HCT116 (cell line): ENCODE measurements at regions not wholly inside any gene's neighbourhood (a gene's known extent, or its start where the extent isn't known, plus 50 kb on each side); places are given as distances from the start of the nearest gene placed in this dataset.
A peak's percentile ranks its signal among the peaks of the same experiment; 100 is the strongest.

ENCODE experiments used
- ATAC-seq: fragments of 200-7000 bp; cut with Tn5 transposase; 2 replicates; pipeline ENCODE4 v1.9.1; 2020; ENCODE audit warnings: mild to moderate bottlenecking, moderate library complexity
- BruUV-seq: library from RNA; stranded (reverse); fragments of 400-500 nt; replicated peaks from 2 replicates; lab custom pipeline; 2021; lab: Mats Ljungman, UMichigan
- CTCF ChIA-PET: fragments of 300-600 bp; sonication (Branson Sonifier 250); formaldehyde crosslinking; loops from one replicate; lab custom pipeline; 2021; ENCODE audit warnings: antibody characterized with exemption; lab: Charles Lee
- POLR2A ChIA-PET: fragments of 300-600, 350-600 bp; sonication (Branson Sonifier 250); formaldehyde crosslinking; loops from one replicate; lab custom pipeline; 2021; ENCODE audit warnings: antibody characterized with exemption; lab: Charles Lee
- RAD21 ChIA-PET, 2 experiments: fragments of 300-600 bp; sonication (Branson Sonifier 250); formaldehyde crosslinking; loops; one replicate each; lab custom pipeline; 2023; ENCODE audit warnings: low total read pairs in 2 of 2; ENCODE audit not compliant: uncharacterized antibody in 2 of 2, unreplicated experiment in 2 of 2, low non-redundant PET in 1 of 2; lab: Charles Lee
- DNase-seq: peaks from one replicate; pipeline ENCODE4 v3.0.0-alpha.2; 2010; ENCODE audit warnings: low read depth, low spot score
- H2AFZ ChIP-seq: fragments of 200-600 bp; shearing (Covaris generic), sonication (generic); 2 replicates; pipeline ENCODE4 v1.6.1; 2017; ENCODE audit warnings: low read depth, mixed run types, mixed read lengths, antibody characterized with exemption, low read length; ENCODE audit not compliant: poor library complexity, severe bottlenecking
- H3K27ac ChIP-seq: 2 replicates; pipeline ENCODE4 v1.5.1; 2012; ENCODE audit warnings: low read depth, low read length
- H3K27me3 ChIP-seq: fragments of 200-600 bp; sonication (generic); 2 replicates; pipeline ENCODE4 v1.6.1; 2016; ENCODE audit warnings: mixed run types, low read length, mixed read lengths; ENCODE audit not compliant: insufficient read depth
- H3K36me3 ChIP-seq, 2 experiments: fragments of 200-500 bp in 1 of 2; fragments of 200-600 bp in 1 of 2; sonication (Bioruptor generic) in 1 of 2; sonication (generic) in 1 of 2; 2 replicates each; pipeline versions ENCODE4 v1.5.1 to v1.6.1; 2014 to 2016; ENCODE audit warnings: low read length in 2 of 2, inconsistent platforms in 1 of 2, mixed read lengths in 1 of 2, mixed run types in 1 of 2; ENCODE audit not compliant: insufficient read depth in 2 of 2, control insufficient read depth in 1 of 2
- H3K4me1 ChIP-seq, 2 experiments: fragments of 200-600 bp in 1 of 2; sonication (generic) in 1 of 2; 2 replicates each; pipeline versions ENCODE4 v1.5.1 to v1.6.1; 2012 to 2017; ENCODE audit warnings: low read length in 2 of 2, inconsistent platforms in 1 of 2, mild to moderate bottlenecking in 1 of 2, mixed read lengths in 1 of 2, mixed run types in 1 of 2, moderate library complexity in 1 of 2; ENCODE audit not compliant: insufficient read depth in 2 of 2, control insufficient read depth in 1 of 2
- H3K4me2 ChIP-seq: fragments of 200-600 bp; sonication (generic); 2 replicates; pipeline ENCODE4 v1.6.1; 2017; ENCODE audit warnings: mixed run types, low read length, mixed read lengths
- H3K4me3 ChIP-seq, 2 experiments: fragments of 200-600 bp in 1 of 2; sonication (generic) in 1 of 2; replicated peaks in 1 of 2; 2 replicates each; pipeline ENCODE4 v1.5.1; 2011 to 2016; ENCODE audit warnings: low read length in 2 of 2, control low read depth in 1 of 2, low read depth in 1 of 2, mild to moderate bottlenecking in 1 of 2, mixed read lengths in 1 of 2, mixed run types in 1 of 2
- H3K79me2 ChIP-seq: fragments of 200-600 bp; sonication (generic); 2 replicates; pipeline ENCODE4 v1.6.1; 2017; ENCODE audit warnings: mild to moderate bottlenecking, mixed run types, low read length, moderate library complexity, mixed read lengths; ENCODE audit not compliant: insufficient read depth
- H3K9ac ChIP-seq: fragments of 200-600 bp; sonication (generic); 2 replicates; pipeline ENCODE4 v1.6.1; 2016; ENCODE audit warnings: low read length, mixed read lengths
- H3K9me2 ChIP-seq: fragments of 200-600 bp; sonication (generic), shearing (Covaris generic); 2 replicates; pipeline ENCODE4 v1.6.1; 2017; ENCODE audit warnings: mixed run types, mild to moderate bottlenecking, moderate library complexity; ENCODE audit not compliant: insufficient read depth
- H3K9me3 ChIP-seq, 2 experiments: fragments of 200-500 bp in 1 of 2; fragments of 200-600 bp in 1 of 2; sonication (Bioruptor generic) in 1 of 2; sonication (generic) in 1 of 2; 2 replicates each; pipeline ENCODE4 v1.6.1; 2014 to 2017; ENCODE audit warnings: low read length in 2 of 2, mixed read lengths in 2 of 2, inconsistent platforms in 1 of 2, low read depth in 1 of 2, mild to moderate bottlenecking in 1 of 2, mixed run types in 1 of 2, moderate library complexity in 1 of 2; ENCODE audit not compliant: control insufficient read depth in 1 of 2, insufficient read depth in 1 of 2
- H4K20me1 ChIP-seq: fragments of 200-600 bp; sonication (generic), shearing (Covaris generic); 2 replicates; pipeline ENCODE4 v1.6.1; 2017; ENCODE audit warnings: mixed run types, mild to moderate bottlenecking, moderate library complexity; ENCODE audit not compliant: insufficient read depth
- CBX3 ChIP-seq: IDR thresholded peaks from 2 replicates; pipeline ENCODE4 v1.6.1; 2012; ENCODE audit warnings: low read depth
- CEBPB ChIP-seq: IDR thresholded peaks from 2 replicates; pipeline ENCODE4 v1.6.1; 2012; ENCODE audit warnings: low read depth
- EGR1 ChIP-seq: IDR thresholded peaks from 2 replicates; pipeline ENCODE4 v1.6.1; 2012; ENCODE audit warnings: low read depth
- ELF1 ChIP-seq: IDR thresholded peaks from 2 replicates; pipeline ENCODE4 v1.6.1; 2012; ENCODE audit warnings: low read depth, borderline replicate concordance
- EZH2 ChIP-seq: fragments of 200-600 bp; sonication (generic); IDR thresholded peaks from 2 replicates; pipeline ENCODE4 v1.6.1; 2017; ENCODE audit warnings: antibody characterized with exemption, mixed run types
- EZH2phosphoT487 ChIP-seq: fragments of 200-600 bp; IDR thresholded peaks from 2 replicates; pipeline ENCODE4 v1.6.1; 2018; ENCODE audit warnings: antibody characterized with exemption, borderline replicate concordance
- FOSL1 ChIP-seq: IDR thresholded peaks from 2 replicates; pipeline ENCODE4 v1.6.1; 2012; ENCODE audit warnings: low read depth
- POLR2A ChIP-seq: IDR thresholded peaks from 2 replicates; pipeline ENCODE4 v1.7.0; 2011; ENCODE audit warnings: borderline replicate concordance; ENCODE audit not compliant: insufficient read depth, insufficient read length; ENCODE audit errors: extremely low read depth
- RAD21 ChIP-seq: IDR thresholded peaks from 2 replicates; pipeline ENCODE4 v1.6.1; 2012; ENCODE audit warnings: low read depth, mild to moderate bottlenecking
- SP1 ChIP-seq: IDR thresholded peaks from 2 replicates; pipeline ENCODE4 v1.6.1; 2012; ENCODE audit warnings: low read depth
- SRF ChIP-seq: IDR thresholded peaks from 2 replicates; pipeline ENCODE4 v1.6.1; 2012; ENCODE audit warnings: low read depth
- ZNF274 ChIP-seq: fragments of 200-500 bp; sonication (Bioruptor generic); IDR thresholded peaks from 2 replicates; pipeline ENCODE4 v1.6.1; 2014; ENCODE audit warnings: mild to moderate bottlenecking, low read depth, low read length, inconsistent platforms
- intact Hi-C: fragments of 100-400 bp; cut with micrococcal nuclease; formaldehyde crosslinking; loops from 2 replicates; pipeline ENCODE4 v1.10.0; 2022
- TF ChIP-seq, protein P1 (sequence below): IDR thresholded peaks from 2 replicates; pipeline ENCODE4 v1.6.1; 2012
- TF ChIP-seq, protein P2 (sequence below): IDR thresholded peaks from 2 replicates; pipeline ENCODE4 v1.6.1; 2012; ENCODE audit warnings: low read depth
- TF ChIP-seq, protein P3 (sequence below): IDR thresholded peaks from 2 replicates; pipeline ENCODE4 v1.6.1; 2012

DNA sequence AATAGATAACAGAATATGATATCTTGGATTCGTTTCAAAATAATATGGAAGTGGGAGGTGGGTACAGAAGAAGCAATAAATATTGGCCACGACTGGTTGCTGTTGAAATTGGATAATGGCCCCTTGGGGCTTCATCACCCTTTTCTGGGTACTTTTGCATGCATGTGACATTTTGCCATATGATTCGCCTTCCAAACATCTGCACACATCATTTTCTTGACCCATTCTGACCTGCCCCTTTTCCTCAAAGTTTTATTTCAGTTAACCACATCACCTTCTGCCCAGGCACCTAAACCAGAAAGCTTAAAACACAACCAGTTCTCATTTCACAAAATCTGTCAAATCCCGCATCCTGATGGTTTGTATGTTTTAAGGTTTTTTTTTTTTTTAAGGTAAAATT is 116.7 kb upstream of the AGAP1 start:
- intact Hi-C loops: no loop called here
- DNase-seq: no peak
- no peaks in the 10 kb centered on the region for H3K79me2 ChIP-seq
- TF ChIP-seq RAD21 (no peak), ZNF274 (no peak), FOSL1 (no peak), EZH2 (no peak), EGR1 (no peak), CEBPB (no peak), POLR2A (no peak), CBX3 (no peak)
- TF ChIP-seq, protein P1, sequence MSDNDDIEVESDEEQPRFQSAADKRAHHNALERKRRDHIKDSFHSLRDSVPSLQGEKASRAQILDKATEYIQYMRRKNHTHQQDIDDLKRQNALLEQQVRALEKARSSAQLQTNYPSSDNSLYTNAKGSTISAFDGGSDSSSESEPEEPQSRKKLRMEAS: no peak
- H2AFZ ChIP-seq: no peak overlapping the region
- no peak; the same call in 1 of the 2 replicates for ATAC-seq
- no peaks in the 10 kb centered on the region for H4K20me1 ChIP-seq
- no peaks in the 10 kb centered on the region for H3K9me2 ChIP-seq
- ChIA-PET POLR2A (no interaction called here), RAD21 (no interaction called here), CTCF (no interaction called here)
- no peaks in the 10 kb centered on the region for H3K9me3 ChIP-seq
- H3K9ac ChIP-seq: no peak overlapping the region
- no peak overlapping the region for H3K27ac ChIP-seq
- peak overlapping the region; percentile 12; the same call in 1 of the 2 replicates for H3K4me2 ChIP-seq
- no peaks in the 10 kb centered on the region for H3K27me3 ChIP-seq
- no peaks in the 10 kb centered on the region for H3K36me3 ChIP-seq
- BruUV-seq: no TSS peak
- H3K4me3 ChIP-seq: no peak overlapping the region
- peaks cover 0 to 23% of the 10 kb centered on the region in 2 experiments; a peak in 2 of 4 replicates for H3K4me1 ChIP-seq

DNA sequence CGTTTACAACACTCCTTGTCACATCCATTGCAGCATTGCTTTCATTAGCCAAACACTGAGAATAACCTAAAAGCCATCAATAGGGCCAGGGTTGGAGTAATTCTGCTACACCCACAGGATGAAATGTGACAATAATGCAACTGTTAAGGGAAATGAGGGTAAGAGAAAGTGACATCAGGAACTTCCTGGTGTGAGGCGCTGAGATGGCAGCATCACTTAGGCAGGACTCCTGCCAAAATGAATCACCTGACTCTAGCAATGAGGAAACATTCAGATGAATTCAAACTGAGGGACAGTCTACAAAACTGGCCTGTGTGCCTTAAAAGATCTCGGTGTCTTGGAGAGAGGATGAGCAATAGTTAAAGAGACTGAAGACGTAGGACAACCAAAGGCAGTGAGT is 115.6 kb upstream of the AGAP1 start:
- Histone ChIP-seq H3K36me3 (no peaks in the 10 kb centered on the region), H3K27me3 (no peaks in the 10 kb centered on the region), H3K9me2 (no peaks in the 10 kb centered on the region), H3K4me3 (no peak overlapping the region), H3K9me3 (no peaks in the 10 kb centered on the region), H3K27ac (no peak overlapping the region), H3K4me1 (peaks cover 0 to 20% of the 10 kb centered on the region in 2 experiments; a peak in 2 of 4 replicates), H2AFZ (peak overlapping the region; percentile 79), H3K4me2 (peak overlapping the region; percentile 33), H3K79me2 (no peaks in the 10 kb centered on the region), H3K9ac (no peak overlapping the region), H4K20me1 (no peaks in the 10 kb centered on the region)
- CTCF ChIA-PET: no interaction called here
- BruUV-seq: no TSS peak
- peak; percentile 38; the same call in 1 of the 2 replicates for TF ChIP-seq SP1
- peak; percentile 32; the same call in 1 of the 2 replicates for TF ChIP-seq ELF1
- 0 out of 2 replicates have a peak, but pooled peaks have one; percentile 8 for TF ChIP-seq RAD21
- TF ChIP-seq POLR2A: no peak
- TF ChIP-seq, protein P2, sequence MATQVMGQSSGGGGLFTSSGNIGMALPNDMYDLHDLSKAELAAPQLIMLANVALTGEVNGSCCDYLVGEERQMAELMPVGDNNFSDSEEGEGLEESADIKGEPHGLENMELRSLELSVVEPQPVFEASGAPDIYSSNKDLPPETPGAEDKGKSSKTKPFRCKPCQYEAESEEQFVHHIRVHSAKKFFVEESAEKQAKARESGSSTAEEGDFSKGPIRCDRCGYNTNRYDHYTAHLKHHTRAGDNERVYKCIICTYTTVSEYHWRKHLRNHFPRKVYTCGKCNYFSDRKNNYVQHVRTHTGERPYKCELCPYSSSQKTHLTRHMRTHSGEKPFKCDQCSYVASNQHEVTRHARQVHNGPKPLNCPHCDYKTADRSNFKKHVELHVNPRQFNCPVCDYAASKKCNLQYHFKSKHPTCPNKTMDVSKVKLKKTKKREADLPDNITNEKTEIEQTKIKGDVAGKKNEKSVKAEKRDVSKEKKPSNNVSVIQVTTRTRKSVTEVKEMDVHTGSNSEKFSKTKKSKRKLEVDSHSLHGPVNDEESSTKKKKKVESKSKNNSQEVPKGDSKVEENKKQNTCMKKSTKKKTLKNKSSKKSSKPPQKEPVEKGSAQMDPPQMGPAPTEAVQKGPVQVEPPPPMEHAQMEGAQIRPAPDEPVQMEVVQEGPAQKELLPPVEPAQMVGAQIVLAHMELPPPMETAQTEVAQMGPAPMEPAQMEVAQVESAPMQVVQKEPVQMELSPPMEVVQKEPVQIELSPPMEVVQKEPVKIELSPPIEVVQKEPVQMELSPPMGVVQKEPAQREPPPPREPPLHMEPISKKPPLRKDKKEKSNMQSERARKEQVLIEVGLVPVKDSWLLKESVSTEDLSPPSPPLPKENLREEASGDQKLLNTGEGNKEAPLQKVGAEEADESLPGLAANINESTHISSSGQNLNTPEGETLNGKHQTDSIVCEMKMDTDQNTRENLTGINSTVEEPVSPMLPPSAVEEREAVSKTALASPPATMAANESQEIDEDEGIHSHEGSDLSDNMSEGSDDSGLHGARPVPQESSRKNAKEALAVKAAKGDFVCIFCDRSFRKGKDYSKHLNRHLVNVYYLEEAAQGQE: no peak
- TF ChIP-seq, protein P3, sequence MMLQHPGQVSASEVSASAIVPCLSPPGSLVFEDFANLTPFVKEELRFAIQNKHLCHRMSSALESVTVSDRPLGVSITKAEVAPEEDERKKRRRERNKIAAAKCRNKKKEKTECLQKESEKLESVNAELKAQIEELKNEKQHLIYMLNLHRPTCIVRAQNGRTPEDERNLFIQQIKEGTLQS: no peak
- no peak for TF ChIP-seq EZH2phosphoT487
- TF ChIP-seq CEBPB: peak; percentile 26; the same call in 1 of the 2 replicates
- TF ChIP-seq CBX3: 0 out of 2 replicates have a peak, but pooled peaks have one; percentile 40
- TF ChIP-seq SRF: no peak
- 0 out of 2 replicates have a peak, but pooled peaks have one; percentile 12 for TF ChIP-seq FOSL1
- intact Hi-C loops: no loop called here
- ATAC-seq (no peak; the same call in 1 of the 2 replicates), DNase-seq (no peak)
- POLR2A ChIA-PET: no interaction called here
- RAD21 ChIA-PET: no interaction called here
